ENCODE measurements at regions not wholly inside any gene's neighbourhood (a gene's known extent, or its start where the extent isn't known, plus 50 kb on each side); places are given as distances from the start of the nearest gene placed in this dataset.

- no peak for TF ChIP-seq CTCF (IDR thresholded peaks at IDR 0.05)
- no peak for ATAC-seq
- POLR2A ChIA-PET = no interaction called here
- intact Hi-C loops (cut with micrococcal nuclease) = no loop called here
- Mint-ChIP-seq H3K27ac (no peak overlapping the region), H3K36me3 (ENCODE audit: low read depth) (no peaks in the 10 kb centered on the region), H3K4me1 (ENCODE audit: low read depth) (no peaks in the 10 kb centered on the region), H3K4me3 (no peak overlapping the region), H3K27me3 (no peaks in the 10 kb centered on the region), H3K9me3 (no peaks in the 10 kb centered on the region)
- CTCF ChIA-PET = no interaction called here
- no peak for DNase-seq
These were observed 478.3 kb upstream of the ZFHX3 start for GRCh38 chr16:73526011-73526804.

GRCh38 chr16:73523209-73523608 lies 475.3 kb upstream of the ZFHX3 start:
- intact Hi-C loops (cut with micrococcal nuclease) = no loop called here
- Mint-ChIP-seq H3K9me3 (no peaks in the 10 kb centered on the region), H3K4me3 (no peak overlapping the region), H3K27ac (no peak overlapping the region), H3K27me3 (no peaks in the 10 kb centered on the region), H3K4me1 (ENCODE audit: low read depth) (no peaks in the 10 kb centered on the region), H3K36me3 (ENCODE audit: low read depth) (no peaks in the 10 kb centered on the region)
- no peak for DNase-seq
- CTCF ChIA-PET = no interaction called here
- POLR2A ChIA-PET = no interaction called here
- ATAC-seq = no peak
- TF ChIP-seq CTCF (IDR thresholded peaks at IDR 0.05) = no peak

GRCh38 chr16:73521499-73521898 lies 473.6 kb upstream of the ZFHX3 start:
- CTCF ChIA-PET = no interaction called here
- intact Hi-C loops (cut with micrococcal nuclease) = no loop called here
- Mint-ChIP-seq H3K4me1 (ENCODE audit: low read depth) (no peaks in the 10 kb centered on the region), H3K4me3 (no peak overlapping the region), H3K27me3 (no peaks in the 10 kb centered on the region), H3K9me3 (no peaks in the 10 kb centered on the region), H3K27ac (no peak overlapping the region), H3K36me3 (ENCODE audit: low read depth) (no peaks in the 10 kb centered on the region)
- ATAC-seq (no peak), DNase-seq (no peak)
- POLR2A ChIA-PET = no interaction called here
- no peak for TF ChIP-seq CTCF (IDR thresholded peaks at IDR 0.05)

GRCh38 chr16:73515616-73516015 lies 467.7 kb upstream of the ZFHX3 start:
- intact Hi-C loops (cut with micrococcal nuclease) = no loop called here
- DNase-seq (no peak), ATAC-seq (no peak)
- Mint-ChIP-seq H3K4me3 (no peak overlapping the region), H3K27ac (no peak overlapping the region), H3K9me3 (no peaks in the 10 kb centered on the region), H3K4me1 (ENCODE audit: low read depth) (no peaks in the 10 kb centered on the region), H3K27me3 (no peaks in the 10 kb centered on the region), H3K36me3 (ENCODE audit: low read depth) (no peaks in the 10 kb centered on the region)
- TF ChIP-seq CTCF (IDR thresholded peaks at IDR 0.05) = no peak
- ChIA-PET CTCF (no interaction called here), POLR2A (no interaction called here)

GRCh38 chr16:73510852-73511251 lies 462.9 kb upstream of the ZFHX3 start:
- Mint-ChIP-seq H3K9me3 (no peaks in the 10 kb centered on the region), H3K4me3 (no peak overlapping the region), H3K27ac (no peak overlapping the region), H3K36me3 (ENCODE audit: low read depth) (no peaks in the 10 kb centered on the region), H3K27me3 (no peaks in the 10 kb centered on the region), H3K4me1 (ENCODE audit: low read depth) (no peaks in the 10 kb centered on the region)
- no peak for TF ChIP-seq CTCF (IDR thresholded peaks at IDR 0.05)
- DNase-seq (no peak), ATAC-seq (no peak)
- ChIA-PET POLR2A (no interaction called here), CTCF (no interaction called here)
- intact Hi-C loops (cut with micrococcal nuclease) = no loop called here
